Fibroblast of lung (primary cell): ENCODE measurements at regions not wholly inside any gene's neighbourhood (a gene's known extent, or its start where the extent isn't known, plus 50 kb on each side); places are given as distances from the start of the nearest gene placed in this dataset.

Source experiments
- DNase-seq, 2 donors: peaks; one replicate each; pipeline versions ENCODE4 v3.0.0 to v3.0.0-alpha.2; 2010; ENCODE audit warnings: low read depth in 2 of 2
- H2AFZ ChIP-seq: 2 replicates; pipeline ENCODE4 v1.5.1; 2012; ENCODE audit warnings: low read length, control low read depth, inconsistent platforms
- H3K27ac ChIP-seq: 2 replicates; pipeline ENCODE4 v1.5.1; 2011; ENCODE audit warnings: low read length, control low read depth; ENCODE audit not compliant: insufficient read depth
- H3K27me3 ChIP-seq: 2 replicates; pipeline ENCODE4 v1.5.1; 2011; ENCODE audit warnings: mild to moderate bottlenecking, low read length; ENCODE audit not compliant: control insufficient read depth, insufficient read depth
- H3K36me3 ChIP-seq: 2 replicates; pipeline ENCODE4 v1.5.1; 2011; ENCODE audit warnings: low read length; ENCODE audit not compliant: control insufficient read depth, insufficient read depth
- H3K4me1 ChIP-seq: 2 replicates; pipeline ENCODE4 v1.5.1; 2011; ENCODE audit warnings: low read length; ENCODE audit not compliant: control insufficient read depth, insufficient read depth; ENCODE audit errors: extremely low read depth
- H3K4me2 ChIP-seq: 2 replicates; pipeline ENCODE4 v1.5.1; 2011; ENCODE audit warnings: low read length, control low read depth; ENCODE audit not compliant: insufficient read depth; ENCODE audit errors: extremely low read depth
- H3K4me3 ChIP-seq, 4 experiments: fragments of 200-600 bp in 1 of 4; sonication (generic) in 1 of 4; replicated peaks in 1 of 4; 2 replicates each; pipeline ENCODE4 v1.5.1; 2011 to 2016; ENCODE audit warnings: low read length in 4 of 4, low read depth in 3 of 4, mild to moderate bottlenecking in 3 of 4, control low read depth in 2 of 4, inconsistent platforms in 1 of 4, mixed read lengths in 1 of 4; ENCODE audit not compliant: insufficient read depth in 1 of 4; ENCODE audit errors: control extremely low read depth in 1 of 4
- H3K79me2 ChIP-seq: 2 replicates; pipeline ENCODE4 v1.5.1; 2012; ENCODE audit warnings: mild to moderate bottlenecking, low read length, inconsistent platforms; ENCODE audit not compliant: control insufficient read depth, insufficient read depth
- H3K9ac ChIP-seq: 2 replicates; pipeline ENCODE4 v1.5.1; 2011; ENCODE audit warnings: mild to moderate bottlenecking, low read length, control low read depth; ENCODE audit not compliant: insufficient read depth
- H3K9me3 ChIP-seq: 2 replicates; pipeline ENCODE4 v1.5.1; 2012; ENCODE audit warnings: low read depth, low read length; ENCODE audit not compliant: control insufficient read depth, insufficient read depth
- H4K20me1 ChIP-seq: 2 replicates; pipeline ENCODE4 v1.5.1; 2011; ENCODE audit warnings: low read length; ENCODE audit not compliant: control insufficient read depth, insufficient read depth; ENCODE audit errors: extremely low read depth
- EZH2 ChIP-seq: IDR thresholded peaks from 2 replicates; pipeline ENCODE4 v1.5.1; 2012; ENCODE audit warnings: low read length, control low read depth, mild to moderate bottlenecking; ENCODE audit errors: missing control alignments
- TF ChIP-seq, protein P1 (sequence below), 2 donors: IDR thresholded peaks in 1 of 2; conservative IDR thresholded peaks in 1 of 2; 1 replicate in 1 of 2; 2 replicates in 1 of 2; pipeline ENCODE4 v1.5.1; 2011 to 2012; ENCODE audit warnings: low read length in 2 of 2, control low read depth in 1 of 2, inconsistent platforms in 1 of 2, low read depth in 1 of 2, mild to moderate bottlenecking in 1 of 2

DNA sequence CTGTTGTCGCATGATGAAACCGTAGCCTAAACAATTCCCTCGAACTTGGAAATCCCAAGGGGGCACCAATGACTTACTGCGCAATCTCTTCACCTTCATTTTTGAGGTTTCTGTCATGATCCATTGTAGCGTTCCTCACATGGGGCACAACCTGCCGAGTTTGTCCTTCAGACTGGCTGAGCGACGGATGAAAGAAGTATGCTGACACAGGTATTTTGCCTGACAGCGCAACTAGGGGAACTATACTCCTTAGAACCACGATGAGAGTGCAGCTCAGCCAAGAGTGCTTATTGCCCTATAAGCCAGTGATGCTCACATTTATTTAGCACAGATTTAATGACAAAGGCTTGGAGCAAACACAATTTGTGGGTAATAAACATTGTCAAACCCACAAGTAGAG is 106.3 kb upstream of the ZNF267 start:
- Histone ChIP-seq H4K20me1 (no peaks in the 10 kb centered on the region), H3K4me1 (no peaks in the 10 kb centered on the region), H3K27ac (no peak overlapping the region), H2AFZ (no peak overlapping the region), H3K27me3 (no peaks in the 10 kb centered on the region), H3K9me3 (no peaks in the 10 kb centered on the region), H3K9ac (no peak overlapping the region), H3K36me3 (no peaks in the 10 kb centered on the region), H3K4me3 (no peak overlapping the region), H3K4me2 (no peak overlapping the region), H3K79me2 (no peaks in the 10 kb centered on the region)
- no peak for TF ChIP-seq EZH2
- TF ChIP-seq, protein P1, sequence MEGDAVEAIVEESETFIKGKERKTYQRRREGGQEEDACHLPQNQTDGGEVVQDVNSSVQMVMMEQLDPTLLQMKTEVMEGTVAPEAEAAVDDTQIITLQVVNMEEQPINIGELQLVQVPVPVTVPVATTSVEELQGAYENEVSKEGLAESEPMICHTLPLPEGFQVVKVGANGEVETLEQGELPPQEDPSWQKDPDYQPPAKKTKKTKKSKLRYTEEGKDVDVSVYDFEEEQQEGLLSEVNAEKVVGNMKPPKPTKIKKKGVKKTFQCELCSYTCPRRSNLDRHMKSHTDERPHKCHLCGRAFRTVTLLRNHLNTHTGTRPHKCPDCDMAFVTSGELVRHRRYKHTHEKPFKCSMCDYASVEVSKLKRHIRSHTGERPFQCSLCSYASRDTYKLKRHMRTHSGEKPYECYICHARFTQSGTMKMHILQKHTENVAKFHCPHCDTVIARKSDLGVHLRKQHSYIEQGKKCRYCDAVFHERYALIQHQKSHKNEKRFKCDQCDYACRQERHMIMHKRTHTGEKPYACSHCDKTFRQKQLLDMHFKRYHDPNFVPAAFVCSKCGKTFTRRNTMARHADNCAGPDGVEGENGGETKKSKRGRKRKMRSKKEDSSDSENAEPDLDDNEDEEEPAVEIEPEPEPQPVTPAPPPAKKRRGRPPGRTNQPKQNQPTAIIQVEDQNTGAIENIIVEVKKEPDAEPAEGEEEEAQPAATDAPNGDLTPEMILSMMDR (conservative IDR thresholded peaks at IDR 0.05 in 1 of 2, IDR thresholded peaks at IDR 0.05 in 1 of 2; ENCODE audit: low read depth in 1 of 2, low read length in 2 of 2): no peak
- DNase-seq: no peak

DNA sequence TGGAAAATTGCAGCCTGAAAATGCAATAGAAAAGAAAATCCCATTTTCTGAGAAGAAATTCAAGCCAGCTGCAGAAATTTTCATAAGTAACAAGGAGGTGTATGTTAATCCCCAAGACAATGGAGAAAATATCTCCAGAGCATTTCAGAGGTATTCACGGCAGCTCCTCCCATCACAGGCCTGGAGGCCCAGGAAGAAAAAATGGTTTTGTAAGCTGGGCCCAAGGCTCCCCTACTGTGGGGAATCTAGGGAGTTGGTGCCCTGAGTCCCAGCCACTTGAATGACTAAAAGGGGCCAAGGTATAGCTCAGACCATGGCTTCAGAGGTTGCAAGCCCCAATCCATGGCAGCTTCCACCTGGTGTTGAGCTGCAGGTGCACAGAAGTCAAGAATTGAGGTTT is 93.3 kb upstream of the ZNF267 start:
- Histone ChIP-seq H4K20me1 (no peaks in the 10 kb centered on the region), H3K27me3 (no peaks in the 10 kb centered on the region), H3K9ac (no peak overlapping the region), H3K4me1 (no peaks in the 10 kb centered on the region), H3K9me3 (no peaks in the 10 kb centered on the region), H3K36me3 (no peaks in the 10 kb centered on the region), H2AFZ (no peak overlapping the region), H3K4me2 (no peak overlapping the region), H3K27ac (no peak overlapping the region), H3K4me3 (no peak overlapping the region), H3K79me2 (no peaks in the 10 kb centered on the region)
- TF ChIP-seq, protein P1 (conservative IDR thresholded peaks at IDR 0.05 in 1 of 2, IDR thresholded peaks at IDR 0.05 in 1 of 2; ENCODE audit: low read depth in 1 of 2, low read length in 2 of 2): no peak
- TF ChIP-seq EZH2: no peak
- DNase-seq: no peak

- Histone ChIP-seq H3K27ac (no peak overlapping the region), H3K4me1 (no peaks in the 10 kb centered on the region), H3K9me3 (no peaks in the 10 kb centered on the region), H3K27me3 (no peaks in the 10 kb centered on the region), H4K20me1 (no peaks in the 10 kb centered on the region), H3K79me2 (no peaks in the 10 kb centered on the region), H2AFZ (no peak overlapping the region), H3K4me3 (no peak overlapping the region), H3K36me3 (no peaks in the 10 kb centered on the region), H3K4me2 (no peak overlapping the region), H3K9ac (no peak overlapping the region)
- no peak for TF ChIP-seq EZH2
- TF ChIP-seq, protein P1 (conservative IDR thresholded peaks at IDR 0.05 in 1 of 2, IDR thresholded peaks at IDR 0.05 in 1 of 2; ENCODE audit: low read depth in 1 of 2, low read length in 2 of 2): no peak
- no peak for DNase-seq
These were observed 88.5 kb upstream of the ZNF267 start for GRCh38 chr16:31785126-31785525.
